Gastroesophageal sphincter (tissue), 4 donors: ENCODE measurements at regions not wholly inside any gene's neighbourhood (a gene's known extent, or its start where the extent isn't known, plus 50 kb on each side); places are given as distances from the start of the nearest gene placed in this dataset.
"Not testable (repeated sequence)": the region's sequence is repeated elsewhere in the genome, so short reads cannot be mapped to it uniquely, and the experiment has no call there.

Experiments
- ATAC-seq: fragments of 150-250 bp; one replicate; pipeline ENCODE4 v1.9.1; 2016; ENCODE audit warnings: mild to moderate bottlenecking, moderate library complexity
- H3K27ac ChIP-seq, 4 donors: fragments of 200-600 bp; sonication (generic) in 3 of 4; 1 replicate in 3 of 4; 2 replicates in 1 of 4; pipeline ENCODE4 v1.5.1; 2016 to 2019
- H3K27me3 ChIP-seq: fragments of 200-600 bp; sonication (generic); one replicate; pipeline ENCODE4 v1.5.1; 2019
- H3K36me3 ChIP-seq, 2 donors: fragments of 200-600 bp; sonication (generic); one replicate each; pipeline ENCODE4 v1.5.1; 2019; ENCODE audit warnings: control low read depth in 1 of 2
- H3K4me1 ChIP-seq, 3 donors: fragments of 200-600 bp; sonication (generic); 1 replicate in 2 of 3; 2 replicates in 1 of 3; pipeline ENCODE4 v1.5.1; 2016 to 2019; ENCODE audit warnings: control low read depth in 2 of 3
- H3K4me3 ChIP-seq, 2 donors: fragments of 200-600 bp; sonication (generic); one replicate each; pipeline ENCODE4 v1.5.1; 2019; ENCODE audit warnings: mild to moderate bottlenecking in 1 of 2, moderate library complexity in 1 of 2
- H3K9me3 ChIP-seq, 3 donors: fragments of 200-600 bp; sonication (generic); one replicate each; pipeline ENCODE4 v1.5.1; 2017 to 2019; ENCODE audit warnings: control low read depth in 2 of 3
- CTCF ChIP-seq, 4 experiments: fragments of 200-600 bp in 2 of 4; fragments of 450-650 bp in 2 of 4; sonication (generic) in 1 of 4; IDR thresholded peaks; one replicate each; pipeline ENCODE4 v1.5.1; 2017 to 2019; ENCODE audit warnings: antibody characterized with exemption in 4 of 4, mild to moderate bottlenecking in 2 of 4, moderate library complexity in 2 of 4
- EP300 ChIP-seq: sonication (generic); formaldehyde crosslinking; IDR thresholded peaks from one replicate; pipeline ENCODE4 v1.6.1; 2017; ENCODE audit warnings: antibody characterized with exemption, mild to moderate bottlenecking
- POLR2A ChIP-seq, 2 donors: fragments of 450-650 bp; IDR thresholded peaks; one replicate each; pipeline ENCODE4 v1.6.1; 2017; ENCODE audit warnings: antibody characterized with exemption in 2 of 2, mild to moderate bottlenecking in 2 of 2, moderate library complexity in 1 of 2
- POLR2AphosphoS5 ChIP-seq: sonication (generic); formaldehyde crosslinking; IDR thresholded peaks from one replicate; pipeline ENCODE4 v1.6.1; 2017; ENCODE audit warnings: antibody characterized with exemption
- WGBS, 2 donors: methylation state at CpG; one replicate each; pipeline ENCODE4 v1.1.5; 2018; ENCODE audit warnings: low coverage in 1 of 2; 5-methylcytosine and 5-hydroxymethylcytosine counted together

- H3K9me3 ChIP-seq: peaks cover 0 to 20% (median 0%) of the 10 kb centered on the region in 3 donors
- WGBS, 2 donors: 90 to 98% methylated on average over 4 of the region's 4 CpGs
- no peak overlapping the region for H3K4me3 ChIP-seq
- H3K27me3 ChIP-seq: no peaks in the 10 kb centered on the region
- no peak for TF ChIP-seq POLR2A (IDR thresholded peaks at IDR 0.05)
- no peak for TF ChIP-seq CTCF (IDR thresholded peaks at IDR 0.05)
- no peak for TF ChIP-seq POLR2AphosphoS5
- TF ChIP-seq EP300: no peak
- no peak for ATAC-seq
- no peaks in the 10 kb centered on the region for H3K4me1 ChIP-seq
- H3K27ac ChIP-seq: no peak overlapping the region
- no peaks in the 10 kb centered on the region for H3K36me3 ChIP-seq
These were observed 1431.7 kb upstream of the FLRT2 start for GRCh38 chr14:84098261-84098660.

GRCh38 chr14:84099560-84099959 lies 1430.4 kb upstream of the FLRT2 start:
- not testable (repeated sequence) for H3K27me3 ChIP-seq, H3K36me3 ChIP-seq, ATAC-seq, H3K4me1 ChIP-seq, H3K4me3 ChIP-seq, H3K27ac ChIP-seq
- WGBS, 2 donors: no CpG with 5 or more reads among the region's 27 CpGs
- peaks cover 0 to 22% (median 0%) of the 10 kb centered on the region in 3 donors for H3K9me3 ChIP-seq

GRCh38 chr14:84107835-84108343 lies 1422.1 kb upstream of the FLRT2 start:
- Histone ChIP-seq H3K4me3 (no peak overlapping the region), H3K4me1 (no peaks in the 10 kb centered on the region), H3K27me3 (no peaks in the 10 kb centered on the region), H3K36me3 (no peaks in the 10 kb centered on the region), H3K27ac (no peak overlapping the region), H3K9me3 (peaks cover 0 to 6% (median 0%) of the 10 kb centered on the region in 3 donors)
- TF ChIP-seq EP300: no peak
- TF ChIP-seq POLR2AphosphoS5: no peak
- TF ChIP-seq CTCF (IDR thresholded peaks at IDR 0.05): no peak
- TF ChIP-seq POLR2A (IDR thresholded peaks at IDR 0.05): no peak
- ATAC-seq: no peak

GRCh38 chr14:84108746-84109457 lies 1421.0 kb upstream of the FLRT2 start:
- Histone ChIP-seq H3K27me3 (no peaks in the 10 kb centered on the region), H3K9me3 (peaks cover 0 to 3% (median 0%) of the 10 kb centered on the region in 3 donors), H3K4me3 (no peak overlapping the region), H3K27ac (no peak overlapping the region), H3K36me3 (no peaks in the 10 kb centered on the region), H3K4me1 (no peaks in the 10 kb centered on the region)
- no peak for ATAC-seq
- TF ChIP-seq CTCF (IDR thresholded peaks at IDR 0.05) (no peak), POLR2A (IDR thresholded peaks at IDR 0.05) (no peak), POLR2AphosphoS5 (no peak), EP300 (no peak)
- WGBS, 2 donors: 64 to 82% methylated on average over 3 of the region's 3 CpGs

- no peak overlapping the region for H3K4me3 ChIP-seq
- H3K27ac ChIP-seq: no peak overlapping the region
- H3K4me1 ChIP-seq: no peaks in the 10 kb centered on the region
- H3K9me3 ChIP-seq: peaks cover 0 to 3% (median 0%) of the 10 kb centered on the region in 3 donors
- 49 to 82% methylated on average over 4 of the region's 4 CpGs for WGBS, 2 donors
- H3K27me3 ChIP-seq: no peaks in the 10 kb centered on the region
- no peaks in the 10 kb centered on the region for H3K36me3 ChIP-seq
- TF ChIP-seq EP300: no peak
- no peak for TF ChIP-seq POLR2A (IDR thresholded peaks at IDR 0.05)
- no peak for ATAC-seq
These were observed 1417.4 kb upstream of the FLRT2 start for GRCh38 chr14:84112589-84112988.

- H3K36me3 ChIP-seq: no peaks in the 10 kb centered on the region
- no peak overlapping the region for H3K27ac ChIP-seq
- no peaks in the 10 kb centered on the region for H3K27me3 ChIP-seq
- 87 to 93% methylated on average over 4 of the region's 4 CpGs for WGBS, 2 donors
- no peak for ATAC-seq
- no peak overlapping the region for H3K4me3 ChIP-seq
- no peaks in the 10 kb centered on the region for H3K4me1 ChIP-seq
- H3K9me3 ChIP-seq: no peaks in the 10 kb centered on the region
- TF ChIP-seq POLR2AphosphoS5 (no peak), EP300 (no peak), CTCF (IDR thresholded peaks at IDR 0.05) (no peak), POLR2A (IDR thresholded peaks at IDR 0.05) (no peak)
These were observed 1404.3 kb upstream of the FLRT2 start for GRCh38 chr14:84125676-84126075.
